ENCODE measurements at regions not wholly inside any gene's neighbourhood (a gene's known extent, or its start where the extent isn't known, plus 50 kb on each side); places are given as distances from the start of the nearest gene placed in this dataset.

GRCh38 chr6:51559059-51559458 lies 528.4 kb downstream of the PKHD1 start:
- TF ChIP-seq POLR2A (IDR thresholded peaks at IDR 0.05; ENCODE audit: low read length) (no peak), GATA1 (IDR thresholded peaks at IDR 0.05; ENCODE audit: low read depth, low read length) (no peak)

Data from erythroblast (primary cell).